HepG2 (cell line): ENCODE measurements at regions not wholly inside any gene's neighbourhood (a gene's known extent, or its start where the extent isn't known, plus 50 kb on each side); places are given as distances from the start of the nearest gene placed in this dataset.

Experiments used
- ATAC-seq: fragments of 200-7000 bp; cut with Tn5 transposase; 3 replicates; pipeline ENCODE4 v1.9.1; 2020; ENCODE audit warnings: mild to moderate bottlenecking, moderate library complexity
- BruUV-seq: library from RNA; stranded (reverse); fragments of 400-500 nt; replicated peaks from 2 replicates; lab custom pipeline; 2021; lab: Mats Ljungman, UMichigan
- CTCF ChIA-PET: fragments of 300-600 bp; formaldehyde crosslinking; extraction: SDS; loops from one replicate; lab custom pipeline; 2021; ENCODE audit warnings: low total read pairs, inconsistent platforms, low intra/inter-chr PET ratio; lab: Yijun Ruan, JAX
- POLR2A ChIA-PET: fragments of 350-600 bp; sonication (Branson Sonifier 250); formaldehyde crosslinking; loops from one replicate; lab custom pipeline; 2020; ENCODE audit warnings: antibody characterized with exemption, inconsistent platforms; lab: Yijun Ruan, JAX
- DNase-seq: peaks from one replicate; pipeline ENCODE4 v3.0.0-alpha.2; 2015; ENCODE audit warnings: low spot score
- FAIRE-seq: peaks from 3 replicates; lab custom pipeline; 2011; peaks lifted over from hg19 to GRCh38; lab: Jason Lieb, UNC
- H2AFZ ChIP-seq: one replicate; pipeline ENCODE4 v1.6.1; 2011; ENCODE audit warnings: low read length, inconsistent platforms
- H3K27ac ChIP-seq: fragments of 300-600 bp; 3 replicates; pipeline ENCODE4 v1.8.0; 2011; ENCODE audit warnings: mixed run types, mild to moderate bottlenecking, mixed read lengths, low read length, inconsistent platforms; ENCODE audit not compliant: insufficient read depth; ENCODE audit errors: extremely low read length
- H3K27me3 ChIP-seq, 2 experiments: fragments of 200-600 bp in 1 of 2; 2 replicates in 1 of 2; 3 replicates in 1 of 2; pipeline versions ENCODE4 v1.6.0 to v1.8.0; 2011; ENCODE audit warnings: low read length in 2 of 2, mild to moderate bottlenecking in 2 of 2, moderate library complexity in 2 of 2, inconsistent platforms in 1 of 2; ENCODE audit not compliant: insufficient read depth in 2 of 2, control insufficient read depth in 1 of 2
- H3K36me3 ChIP-seq, 2 experiments: fragments of 200-600 bp in 1 of 2; replicated peaks in 1 of 2; 2 replicates in 1 of 2; 3 replicates in 1 of 2; pipeline versions ENCODE4 v1.5.1 to v1.8.0; 2011; ENCODE audit warnings: low read length in 2 of 2, inconsistent platforms in 1 of 2; ENCODE audit not compliant: insufficient read depth in 2 of 2, control insufficient read depth in 1 of 2
- H3K4me1 ChIP-seq: 2 replicates; pipeline ENCODE4 v1.5.1; 2012; ENCODE audit warnings: low read length, inconsistent platforms; ENCODE audit not compliant: insufficient read depth
- H3K4me2 ChIP-seq: 2 replicates; pipeline ENCODE4 v1.6.0; 2011; ENCODE audit warnings: low read depth, low read length, inconsistent platforms
- H3K4me3 ChIP-seq, 3 experiments: fragments of 200-600 bp in 1 of 3; sonication (generic), shearing (Covaris generic) in 1 of 3; replicated peaks in 1 of 3; 2 replicates each; pipeline ENCODE4 v1.5.1; 2011 to 2016; ENCODE audit warnings: low read length in 3 of 3, inconsistent platforms in 2 of 3, low read depth in 2 of 3, mild to moderate bottlenecking in 2 of 3, control low read depth in 1 of 3, mixed read lengths in 1 of 3; ENCODE audit not compliant: insufficient read depth in 1 of 3
- H3K79me2 ChIP-seq: one replicate; pipeline ENCODE4 v1.6.1; 2011; ENCODE audit warnings: low read length, inconsistent platforms; ENCODE audit not compliant: insufficient read depth
- H3K9ac ChIP-seq: 2 replicates; pipeline ENCODE4 v1.6.0; 2011; ENCODE audit warnings: mild to moderate bottlenecking, low read depth, low read length, inconsistent platforms; ENCODE audit not compliant: insufficient read depth
- H3K9me3 ChIP-seq: 2 replicates; pipeline ENCODE4 v1.5.1; 2012; ENCODE audit warnings: mild to moderate bottlenecking, low read length
- H4K20me1 ChIP-seq: 2 replicates; pipeline ENCODE4 v1.6.0; 2011; ENCODE audit warnings: inconsistent platforms, mild to moderate bottlenecking, low read length, moderate library complexity; ENCODE audit not compliant: insufficient read depth
- CC2D1A ChIP-seq: sonication (generic); formaldehyde crosslinking; IDR thresholded peaks from 2 replicates; pipeline ENCODE4 v1.8.1; 2023; ENCODE audit warnings: mild to moderate bottlenecking, missing genetic modification reagents
- CEBPB ChIP-seq: IDR thresholded peaks from 2 replicates; pipeline ENCODE4 v1.6.1; 2011; ENCODE audit warnings: low read depth, low read length, improper control_type of control experiment, borderline replicate concordance
- EP300 ChIP-seq, 3 experiments: sonication (generic) in 1 of 3; formaldehyde crosslinking in 1 of 3; IDR thresholded peaks; 2 replicates each; pipeline versions ENCODE4 v1.5.1 to v1.6.1; 2011 to 2020; ENCODE audit warnings: low read depth in 2 of 3, low read length in 2 of 3, borderline replicate concordance in 1 of 3, improper control_type of control experiment in 1 of 3, mild to moderate bottlenecking in 1 of 3, missing genetic modification reagents in 1 of 3, moderate library complexity in 1 of 3
- EZH2 ChIP-seq: conservative IDR thresholded peaks from 2 replicates; pipeline ENCODE4 v1.6.1; 2012; ENCODE audit warnings: mild to moderate bottlenecking, low read depth, low read length, moderate library complexity
- KLF9 ChIP-seq: IDR thresholded peaks from 2 replicates; pipeline ENCODE4 v1.6.1; 2016; ENCODE audit warnings: low read depth
- NONO ChIP-seq, 2 experiments: fragments of 450-650 bp in 1 of 2; sonication (generic) in 1 of 2; formaldehyde crosslinking in 1 of 2; IDR thresholded peaks in 1 of 2; conservative IDR thresholded peaks in 1 of 2; 2 replicates each; pipeline versions ENCODE4 v1.6.1 to v1.8.0; 2017 to 2022; ENCODE audit warnings: mild to moderate bottlenecking in 1 of 2, missing genetic modification reagents in 1 of 2, moderate library complexity in 1 of 2
- RAD51 ChIP-seq: fragments of 450-650 bp; IDR thresholded peaks from 2 replicates; pipeline ENCODE4 v1.6.1; 2016; ENCODE audit warnings: borderline replicate concordance
- RARA ChIP-seq: IDR thresholded peaks from 2 replicates; pipeline ENCODE4 v1.6.1; 2016; ENCODE audit warnings: missing genetic modification reagents, missing compliant biosample characterization
- SP140L ChIP-seq: sonication (generic); formaldehyde crosslinking; IDR thresholded peaks from 2 replicates; pipeline ENCODE4 v1.4.0; 2020; ENCODE audit warnings: missing genetic modification reagents, borderline replicate concordance
- TFE3 ChIP-seq: IDR thresholded peaks from 2 replicates; pipeline ENCODE4 v1.6.1; 2016
- XRCC5 ChIP-seq: fragments of 200-400 bp; formaldehyde crosslinking; optimal IDR thresholded peaks from 2 replicates; pipeline ENCODE3; 2017; ENCODE audit warnings: mild to moderate bottlenecking, low read length
- ZFY ChIP-seq: sonication (generic); formaldehyde crosslinking; IDR thresholded peaks from 2 replicates; pipeline ENCODE4 v1.4.0; 2020; ENCODE audit warnings: missing genetic modification reagents
- ZNF7 ChIP-seq: IDR thresholded peaks from 2 replicates; pipeline ENCODE4 v1.6.1; 2016; ENCODE audit warnings: missing biosample characterization, missing genetic modification reagents
- WGBS: methylation state at CpG from one replicate; pipeline ENCODE4 v1.1.6; 2017; ENCODE audit warnings: low lambda C conversion rate; 5-methylcytosine and 5-hydroxymethylcytosine counted together
- in situ Hi-C: cut with HindIII; loops from 2 replicates; pipeline ENCODE4 v1.10.0; 2017; ENCODE audit warnings: low pct_unique_long_range_greater_than_20kb; ENCODE audit not compliant: extremely low pct_ligation_motif_present
- intact Hi-C: fragments of 100-400 bp; cut with micrococcal nuclease; formaldehyde crosslinking; loops from one replicate; pipeline ENCODE4 v1.10.0; 2022; ENCODE audit not compliant: unreplicated experiment
- TF ChIP-seq, protein P1 (sequence below): sonication (generic); formaldehyde crosslinking; conservative IDR thresholded peaks from 2 replicates; pipeline ENCODE4 v1.5.0; 2020; ENCODE audit warnings: missing genetic modification reagents

DNA sequence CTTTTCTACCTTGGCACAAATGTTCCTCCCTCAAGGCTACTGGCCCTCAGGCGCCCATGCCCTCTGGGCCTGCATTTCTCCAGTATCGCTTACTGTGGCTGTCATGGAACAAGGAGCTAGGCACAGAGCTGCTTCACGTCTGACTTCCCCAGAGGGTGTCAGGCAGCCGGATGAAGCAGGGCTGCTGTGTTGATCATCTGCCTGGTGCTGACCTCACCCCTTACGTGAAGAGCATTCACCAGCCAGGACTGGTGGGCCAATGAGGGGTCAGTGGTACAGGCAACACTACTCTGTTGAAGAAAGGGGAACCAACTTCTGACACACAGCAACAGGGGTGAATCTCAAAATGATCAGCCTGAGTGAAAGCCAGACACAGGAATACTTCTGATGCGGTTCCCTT, 215.5 kb upstream of the GALNT2 start:
- Histone ChIP-seq H4K20me1 (no peaks in the 10 kb centered on the region), H3K27ac (no peak overlapping the region), H3K4me3 (no peak overlapping the region), H3K79me2 (no peaks in the 10 kb centered on the region), H3K4me2 (no peak overlapping the region), H2AFZ (no peak overlapping the region), H3K9me3 (no peaks in the 10 kb centered on the region), H3K4me1 (no peaks in the 10 kb centered on the region), H3K9ac (no peak overlapping the region), H3K36me3 (no peaks in the 10 kb centered on the region), H3K27me3 (no peaks in the 10 kb centered on the region; a peak in 1 of 5 replicates)
- WGBS, result 39% methylated on average over 5 of the region's 6 CpGs
- FAIRE-seq, result no peak
- DNase-seq, result no peak
- in situ Hi-C loops (no loop called here), intact Hi-C loops (no loop called here)
- CTCF ChIA-PET, result no interaction called here
- no peak for ATAC-seq
- no TSS peak for BruUV-seq
- TF ChIP-seq XRCC5, result no peak
- TF ChIP-seq ZFY (CRISPR knock-in tag), result no peak
- TF ChIP-seq, all 625 proteins: peak for 0
- POLR2A ChIA-PET, result no interaction called here

DNA sequence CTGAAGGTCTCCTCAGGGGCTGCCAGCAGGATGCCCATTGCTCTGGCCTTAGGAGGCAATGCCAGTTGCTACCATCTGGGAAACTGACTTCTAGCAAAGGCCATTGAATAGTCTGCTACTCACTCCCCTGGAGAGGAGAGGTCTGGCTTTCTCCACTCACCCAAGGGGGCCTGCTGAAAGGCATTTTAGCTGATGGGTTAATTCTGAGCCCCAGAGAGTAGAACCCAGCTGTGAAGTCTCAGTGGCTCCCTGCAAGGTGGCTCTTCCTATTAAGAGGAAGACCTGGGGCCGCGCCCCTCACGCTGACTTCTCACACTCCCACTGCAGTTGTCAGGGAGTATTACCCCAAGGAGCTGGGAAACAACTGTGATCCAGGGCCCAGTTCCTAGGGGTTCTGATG, 213.3 kb upstream of the GALNT2 start:
- no peak for ATAC-seq
- CTCF ChIA-PET, result no interaction called here
- BruUV-seq, result no TSS peak
- TF ChIP-seq RARA (CRISPR knock-in tag), result no peak
- no peak for TF ChIP-seq CC2D1A
- no peak for TF ChIP-seq EP300 (IDR thresholded peaks at IDR 0.05; ENCODE audit: low read depth in 2 of 2, low read length in 2 of 2)
- TF ChIP-seq EP300 (CRISPR knock-in tag; IDR thresholded peaks at IDR 0.05; ENCODE audit: borderline replicate concordance), result no peak
- TF ChIP-seq, protein P1, sequence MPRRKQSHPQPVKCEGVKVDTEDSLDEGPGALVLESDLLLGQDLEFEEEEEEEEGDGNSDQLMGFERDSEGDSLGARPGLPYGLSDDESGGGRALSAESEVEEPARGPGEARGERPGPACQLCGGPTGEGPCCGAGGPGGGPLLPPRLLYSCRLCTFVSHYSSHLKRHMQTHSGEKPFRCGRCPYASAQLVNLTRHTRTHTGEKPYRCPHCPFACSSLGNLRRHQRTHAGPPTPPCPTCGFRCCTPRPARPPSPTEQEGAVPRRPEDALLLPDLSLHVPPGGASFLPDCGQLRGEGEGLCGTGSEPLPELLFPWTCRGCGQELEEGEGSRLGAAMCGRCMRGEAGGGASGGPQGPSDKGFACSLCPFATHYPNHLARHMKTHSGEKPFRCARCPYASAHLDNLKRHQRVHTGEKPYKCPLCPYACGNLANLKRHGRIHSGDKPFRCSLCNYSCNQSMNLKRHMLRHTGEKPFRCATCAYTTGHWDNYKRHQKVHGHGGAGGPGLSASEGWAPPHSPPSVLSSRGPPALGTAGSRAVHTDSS, result no peak
- TF ChIP-seq NONO (IDR thresholded peaks at IDR 0.05), result no peak
- no peak for TF ChIP-seq NONO (CRISPR knock-in tag; conservative IDR thresholded peaks at IDR 0.05)
- TF ChIP-seq CEBPB, result no peak
- TF ChIP-seq SP140L, result no peak
- TF ChIP-seq ZNF7 (CRISPR knock-in tag), result no peak
- no peak for TF ChIP-seq TFE3 (CRISPR knock-in tag)
- no peak for TF ChIP-seq RAD51
- no peak for TF ChIP-seq KLF9
- TF ChIP-seq EZH2, result no peak

More for the DNA sequence above, 213.3 kb upstream of the GALNT2 start:
- Histone ChIP-seq H3K9ac (no peak overlapping the region), H3K36me3 (no peaks in the 10 kb centered on the region), H3K27ac (no peak overlapping the region), H2AFZ (no peak overlapping the region), H3K4me2 (no peak overlapping the region), H3K4me1 (no peaks in the 10 kb centered on the region), H3K79me2 (no peaks in the 10 kb centered on the region), H3K4me3 (no peak overlapping the region), H4K20me1 (no peaks in the 10 kb centered on the region), H3K9me3 (no peaks in the 10 kb centered on the region), H3K27me3 (no peaks in the 10 kb centered on the region; a peak in 1 of 5 replicates)
- POLR2A ChIA-PET, result no interaction called here
- 92% methylated on average over 3 of the region's 3 CpGs for WGBS
- intact Hi-C loops (no loop called here), in situ Hi-C loops (no loop called here)
- no peak for FAIRE-seq
- DNase-seq, result no peak
